Fibroblast of lung (primary cell): ENCODE measurements at regions not wholly inside any gene's neighbourhood (a gene's known extent, or its start where the extent isn't known, plus 50 kb on each side); places are given as distances from the start of the nearest gene placed in this dataset.

Experiments used
- CTCF ChIP-seq, 2 donors: IDR thresholded peaks in 1 of 2; conservative IDR thresholded peaks in 1 of 2; 1 replicate in 1 of 2; 2 replicates in 1 of 2; pipeline ENCODE4 v1.5.1; 2011 to 2012; ENCODE audit warnings: low read length in 2 of 2, control low read depth in 1 of 2, inconsistent platforms in 1 of 2, low read depth in 1 of 2, mild to moderate bottlenecking in 1 of 2
- EZH2 ChIP-seq: IDR thresholded peaks from 2 replicates; pipeline ENCODE4 v1.5.1; 2012; ENCODE audit warnings: low read length, control low read depth, mild to moderate bottlenecking; ENCODE audit errors: missing control alignments

- TF ChIP-seq CTCF (conservative IDR thresholded peaks at IDR 0.05 in 1 of 2, IDR thresholded peaks at IDR 0.05 in 1 of 2; ENCODE audit: low read depth in 1 of 2, low read length in 2 of 2) (no peak), EZH2 (no peak)
These were observed 277.7 kb upstream of the TSHZ3 start for GRCh38 chr19:31626941-31627340.
